HepG2 (cell line): ENCODE measurements at regions not wholly inside any gene's neighbourhood (a gene's known extent, or its start where the extent isn't known, plus 50 kb on each side); places are given as distances from the start of the nearest gene placed in this dataset.

ENCODE experiments used
- ATAC-seq: fragments of 200-7000 bp; cut with Tn5 transposase; 3 replicates; pipeline ENCODE4 v1.9.1; 2020; ENCODE audit warnings: mild to moderate bottlenecking, moderate library complexity
- BruUV-seq: library from RNA; stranded (reverse); fragments of 400-500 nt; replicated peaks from 2 replicates; lab custom pipeline; 2021; lab: Mats Ljungman, UMichigan
- CTCF ChIA-PET: fragments of 300-600 bp; formaldehyde crosslinking; extraction: SDS; loops from one replicate; lab custom pipeline; 2021; ENCODE audit warnings: low total read pairs, inconsistent platforms, low intra/inter-chr PET ratio; lab: Yijun Ruan, JAX
- POLR2A ChIA-PET: fragments of 350-600 bp; sonication (Branson Sonifier 250); formaldehyde crosslinking; loops from one replicate; lab custom pipeline; 2020; ENCODE audit warnings: antibody characterized with exemption, inconsistent platforms; lab: Yijun Ruan, JAX
- DNase-seq: peaks from one replicate; pipeline ENCODE4 v3.0.0-alpha.2; 2015; ENCODE audit warnings: low spot score
- FAIRE-seq: peaks from 3 replicates; lab custom pipeline; 2011; peaks lifted over from hg19 to GRCh38; lab: Jason Lieb, UNC
- H2AFZ ChIP-seq: one replicate; pipeline ENCODE4 v1.6.1; 2011; ENCODE audit warnings: low read length, inconsistent platforms
- H3K27ac ChIP-seq: fragments of 300-600 bp; 3 replicates; pipeline ENCODE4 v1.8.0; 2011; ENCODE audit warnings: mixed run types, mild to moderate bottlenecking, mixed read lengths, low read length, inconsistent platforms; ENCODE audit not compliant: insufficient read depth; ENCODE audit errors: extremely low read length
- H3K27me3 ChIP-seq, 2 experiments: fragments of 200-600 bp in 1 of 2; 2 replicates in 1 of 2; 3 replicates in 1 of 2; pipeline versions ENCODE4 v1.6.0 to v1.8.0; 2011; ENCODE audit warnings: low read length in 2 of 2, mild to moderate bottlenecking in 2 of 2, moderate library complexity in 2 of 2, inconsistent platforms in 1 of 2; ENCODE audit not compliant: insufficient read depth in 2 of 2, control insufficient read depth in 1 of 2
- H3K36me3 ChIP-seq, 2 experiments: fragments of 200-600 bp in 1 of 2; replicated peaks in 1 of 2; 2 replicates in 1 of 2; 3 replicates in 1 of 2; pipeline versions ENCODE4 v1.5.1 to v1.8.0; 2011; ENCODE audit warnings: low read length in 2 of 2, inconsistent platforms in 1 of 2; ENCODE audit not compliant: insufficient read depth in 2 of 2, control insufficient read depth in 1 of 2
- H3K4me1 ChIP-seq: 2 replicates; pipeline ENCODE4 v1.5.1; 2012; ENCODE audit warnings: low read length, inconsistent platforms; ENCODE audit not compliant: insufficient read depth
- H3K4me2 ChIP-seq: 2 replicates; pipeline ENCODE4 v1.6.0; 2011; ENCODE audit warnings: low read depth, low read length, inconsistent platforms
- H3K4me3 ChIP-seq, 3 experiments: fragments of 200-600 bp in 1 of 3; sonication (generic), shearing (Covaris generic) in 1 of 3; replicated peaks in 1 of 3; 2 replicates each; pipeline ENCODE4 v1.5.1; 2011 to 2016; ENCODE audit warnings: low read length in 3 of 3, inconsistent platforms in 2 of 3, low read depth in 2 of 3, mild to moderate bottlenecking in 2 of 3, control low read depth in 1 of 3, mixed read lengths in 1 of 3; ENCODE audit not compliant: insufficient read depth in 1 of 3
- H3K79me2 ChIP-seq: one replicate; pipeline ENCODE4 v1.6.1; 2011; ENCODE audit warnings: low read length, inconsistent platforms; ENCODE audit not compliant: insufficient read depth
- H3K9ac ChIP-seq: 2 replicates; pipeline ENCODE4 v1.6.0; 2011; ENCODE audit warnings: mild to moderate bottlenecking, low read depth, low read length, inconsistent platforms; ENCODE audit not compliant: insufficient read depth
- H3K9me3 ChIP-seq: 2 replicates; pipeline ENCODE4 v1.5.1; 2012; ENCODE audit warnings: mild to moderate bottlenecking, low read length
- H4K20me1 ChIP-seq: 2 replicates; pipeline ENCODE4 v1.6.0; 2011; ENCODE audit warnings: inconsistent platforms, mild to moderate bottlenecking, low read length, moderate library complexity; ENCODE audit not compliant: insufficient read depth
- GZF1 ChIP-seq: sonication (generic); formaldehyde crosslinking; IDR thresholded peaks from 2 replicates; pipeline ENCODE4 v1.5.1; 2020; ENCODE audit warnings: mild to moderate bottlenecking, missing genetic modification reagents
- JUNB ChIP-seq: sonication (generic); formaldehyde crosslinking; IDR thresholded peaks from 2 replicates; pipeline ENCODE4 v1.8.0; 2022; ENCODE audit warnings: missing genetic modification reagents, mild to moderate bottlenecking, borderline replicate concordance
- MBNL3 ChIP-seq: fragments of 250-450 bp; sonication (Bioruptor Pico); conservative IDR thresholded peaks from 2 replicates; pipeline ENCODE4 v1.8.0; 2022; ENCODE audit warnings: mild to moderate bottlenecking, inconsistent platforms
- MYNN ChIP-seq: sonication (generic); formaldehyde crosslinking; IDR thresholded peaks from 2 replicates; pipeline ENCODE4 v1.4.0; 2020; ENCODE audit warnings: mild to moderate bottlenecking, low read depth, missing genetic modification reagents
- SIX4 ChIP-seq: sonication (generic); formaldehyde crosslinking; IDR thresholded peaks from 2 replicates; pipeline ENCODE4 v1.4.0; 2020; ENCODE audit warnings: missing genetic modification reagents
- SMYD3 ChIP-seq: sonication (generic); formaldehyde crosslinking; IDR thresholded peaks from 2 replicates; pipeline ENCODE4 v1.8.1; 2023; ENCODE audit warnings: mild to moderate bottlenecking, missing genetic modification reagents
- STAG1 ChIP-seq: sonication (generic); formaldehyde crosslinking; IDR thresholded peaks from 2 replicates; pipeline ENCODE4 v1.4.0; 2020; ENCODE audit warnings: missing genetic modification reagents
- THYN1 ChIP-seq: sonication (generic); formaldehyde crosslinking; IDR thresholded peaks from 2 replicates; pipeline ENCODE4 v1.8.1; 2023; ENCODE audit warnings: low read depth, mild to moderate bottlenecking, moderate library complexity, missing genetic modification reagents, borderline replicate concordance
- TOPORS ChIP-seq: sonication (generic); formaldehyde crosslinking; IDR thresholded peaks from 2 replicates; pipeline ENCODE4 v1.8.0; 2023; ENCODE audit warnings: mild to moderate bottlenecking, missing genetic modification reagents
- ZKSCAN1 ChIP-seq: fragments of 150-350 bp; IDR thresholded peaks from 2 replicates; pipeline ENCODE4 v1.6.1; 2014; ENCODE audit warnings: low read length
- ZNF672 ChIP-seq: sonication (generic); formaldehyde crosslinking; IDR thresholded peaks from 2 replicates; pipeline ENCODE4 v1.8.1; 2022; ENCODE audit warnings: missing genetic modification reagents
- ZNF749 ChIP-seq: sonication (generic); formaldehyde crosslinking; IDR thresholded peaks from 2 replicates; pipeline ENCODE4 v1.8.0; 2022; ENCODE audit warnings: mild to moderate bottlenecking, missing genetic modification reagents, moderate library complexity, borderline replicate concordance
- ZSCAN30 ChIP-seq: sonication (generic); formaldehyde crosslinking; IDR thresholded peaks from 2 replicates; pipeline ENCODE4 v1.5.0; 2020; ENCODE audit warnings: mild to moderate bottlenecking, missing genetic modification reagents
- WGBS: methylation state at CpG from one replicate; pipeline ENCODE4 v1.1.6; 2017; ENCODE audit warnings: low lambda C conversion rate; 5-methylcytosine and 5-hydroxymethylcytosine counted together
- in situ Hi-C: cut with HindIII; loops from 2 replicates; pipeline ENCODE4 v1.10.0; 2017; ENCODE audit warnings: low pct_unique_long_range_greater_than_20kb; ENCODE audit not compliant: extremely low pct_ligation_motif_present
- intact Hi-C: fragments of 100-400 bp; cut with micrococcal nuclease; formaldehyde crosslinking; loops from one replicate; pipeline ENCODE4 v1.10.0; 2022; ENCODE audit not compliant: unreplicated experiment
- TF ChIP-seq, protein P1 (sequence below): sonication (generic); formaldehyde crosslinking; IDR thresholded peaks from 2 replicates; pipeline ENCODE4 v1.5.0; 2020; ENCODE audit warnings: missing genetic modification reagents, mild to moderate bottlenecking, borderline replicate concordance

GRCh38 chr2:105952131-105952530 is 207.4 kb downstream of the NCK2 start:
- in situ Hi-C loops, result no loop called here
- intact Hi-C loops, result no loop called here
- Histone ChIP-seq H3K9me3 (no peaks in the 10 kb centered on the region), H3K4me3 (no peak overlapping the region), H4K20me1 (no peaks in the 10 kb centered on the region), H3K36me3 (no peaks in the 10 kb centered on the region), H3K4me1 (no peaks in the 10 kb centered on the region), H3K9ac (no peak overlapping the region), H3K27ac (no peak overlapping the region), H3K4me2 (no peak overlapping the region), H2AFZ (no peak overlapping the region), H3K27me3 (peaks cover 3 to 50% of the 10 kb centered on the region in 2 experiments; a peak in 3 of 5 replicates), H3K79me2 (no peaks in the 10 kb centered on the region)
- ChIA-PET CTCF (no interaction called here), POLR2A (no interaction called here)
- ATAC-seq (no peak; the same call in 2 of the 3 replicates), FAIRE-seq (no peak), DNase-seq (no peak)
- TF ChIP-seq MBNL3 (CRISPR knock-in tag), result no peak
- TF ChIP-seq ZSCAN30 (CRISPR knock-in tag), result no peak
- no peak for TF ChIP-seq JUNB
- TF ChIP-seq ZNF749, result no peak
- TF ChIP-seq GZF1, result no peak
- no TSS peak for BruUV-seq
- WGBS, result 10% methylated on average over 1 of the region's 1 CpG

- in situ Hi-C loops, result no loop called here
- no peak overlapping the region for H3K9ac ChIP-seq
- no peak overlapping the region for H3K4me2 ChIP-seq
- H3K79me2 ChIP-seq, result no peaks in the 10 kb centered on the region
- DNase-seq (no peak), FAIRE-seq (no peak)
- CTCF ChIA-PET, result no interaction called here
- no peaks in the 10 kb centered on the region for H3K9me3 ChIP-seq
- H4K20me1 ChIP-seq, result no peaks in the 10 kb centered on the region
- peaks cover 3 to 50% of the 10 kb centered on the region in 2 experiments; a peak in 3 of 5 replicates for H3K27me3 ChIP-seq
- no peaks in the 10 kb centered on the region for H3K4me1 ChIP-seq
- H3K4me3 ChIP-seq, result no peak overlapping the region
- H3K36me3 ChIP-seq, result no peaks in the 10 kb centered on the region
- no peak overlapping the region for H3K27ac ChIP-seq
- WGBS, result 23% methylated on average over 3 of the region's 3 CpGs
- BruUV-seq, result no TSS peak
- TF ChIP-seq TOPORS (CRISPR knock-in tag) (no peak), ZNF672 (CRISPR knock-in tag) (no peak), SIX4 (CRISPR knock-in tag) (no peak), THYN1 (CRISPR knock-in tag) (no peak), SMYD3 (CRISPR knock-in tag) (no peak), ZKSCAN1 (no peak), JUNB (no peak), STAG1 (CRISPR knock-in tag) (no peak), MYNN (CRISPR knock-in tag) (no peak)
- TF ChIP-seq, protein P1, sequence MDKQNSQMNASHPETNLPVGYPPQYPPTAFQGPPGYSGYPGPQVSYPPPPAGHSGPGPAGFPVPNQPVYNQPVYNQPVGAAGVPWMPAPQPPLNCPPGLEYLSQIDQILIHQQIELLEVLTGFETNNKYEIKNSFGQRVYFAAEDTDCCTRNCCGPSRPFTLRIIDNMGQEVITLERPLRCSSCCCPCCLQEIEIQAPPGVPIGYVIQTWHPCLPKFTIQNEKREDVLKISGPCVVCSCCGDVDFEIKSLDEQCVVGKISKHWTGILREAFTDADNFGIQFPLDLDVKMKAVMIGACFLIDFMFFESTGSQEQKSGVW (CRISPR knock-in tag), result no peak
- TF ChIP-seq, all 625 proteins: peak for 0
- POLR2A ChIA-PET, result no interaction called here
- intact Hi-C loops, result no loop called here
- no peak for ATAC-seq
- H2AFZ ChIP-seq, result no peak overlapping the region
Measured at GRCh38 chr2:105951384-105951694, 206.6 kb downstream of the NCK2 start.
